SU-DHL-6 (cell line): ENCODE measurements at regions not wholly inside any gene's neighbourhood (a gene's known extent, or its start where the extent isn't known, plus 50 kb on each side); places are given as distances from the start of the nearest gene placed in this dataset.

Experiments
- EZH2phosphoT487 ChIP-seq: fragments of 200-600 bp; sonication (generic), shearing (Covaris generic); conservative IDR thresholded peaks from 2 replicates; pipeline ENCODE4 v1.6.1; 2018; ENCODE audit warnings: mild to moderate bottlenecking, antibody characterized with exemption, low read length, moderate library complexity, mixed read lengths
- TF ChIP-seq, protein P1 (sequence below): fragments of 200-600 bp; sonication (generic); IDR thresholded peaks from one replicate; pipeline ENCODE4 v1.5.1; 2017; ENCODE audit warnings: antibody characterized with exemption, mild to moderate bottlenecking, low read length, moderate library complexity; ENCODE audit not compliant: insufficient read depth, poor library complexity, severe bottlenecking

- TF ChIP-seq, protein P1, sequence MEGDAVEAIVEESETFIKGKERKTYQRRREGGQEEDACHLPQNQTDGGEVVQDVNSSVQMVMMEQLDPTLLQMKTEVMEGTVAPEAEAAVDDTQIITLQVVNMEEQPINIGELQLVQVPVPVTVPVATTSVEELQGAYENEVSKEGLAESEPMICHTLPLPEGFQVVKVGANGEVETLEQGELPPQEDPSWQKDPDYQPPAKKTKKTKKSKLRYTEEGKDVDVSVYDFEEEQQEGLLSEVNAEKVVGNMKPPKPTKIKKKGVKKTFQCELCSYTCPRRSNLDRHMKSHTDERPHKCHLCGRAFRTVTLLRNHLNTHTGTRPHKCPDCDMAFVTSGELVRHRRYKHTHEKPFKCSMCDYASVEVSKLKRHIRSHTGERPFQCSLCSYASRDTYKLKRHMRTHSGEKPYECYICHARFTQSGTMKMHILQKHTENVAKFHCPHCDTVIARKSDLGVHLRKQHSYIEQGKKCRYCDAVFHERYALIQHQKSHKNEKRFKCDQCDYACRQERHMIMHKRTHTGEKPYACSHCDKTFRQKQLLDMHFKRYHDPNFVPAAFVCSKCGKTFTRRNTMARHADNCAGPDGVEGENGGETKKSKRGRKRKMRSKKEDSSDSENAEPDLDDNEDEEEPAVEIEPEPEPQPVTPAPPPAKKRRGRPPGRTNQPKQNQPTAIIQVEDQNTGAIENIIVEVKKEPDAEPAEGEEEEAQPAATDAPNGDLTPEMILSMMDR, result no peak
- TF ChIP-seq EZH2phosphoT487, result no peak
Measured at GRCh38 chr12:75970310-75970709, 61.3 kb downstream of the PHLDA1 start.
